ENCODE measurements at regions not wholly inside any gene's neighbourhood (a gene's known extent, or its start where the extent isn't known, plus 50 kb on each side); places are given as distances from the start of the nearest gene placed in this dataset.
A peak's percentile ranks its signal among the peaks of the same experiment; 100 is the strongest.
"Not testable (repeated sequence)": the region's sequence is repeated elsewhere in the genome, so short reads cannot be mapped to it uniquely, and the experiment has no call there.

DNA sequence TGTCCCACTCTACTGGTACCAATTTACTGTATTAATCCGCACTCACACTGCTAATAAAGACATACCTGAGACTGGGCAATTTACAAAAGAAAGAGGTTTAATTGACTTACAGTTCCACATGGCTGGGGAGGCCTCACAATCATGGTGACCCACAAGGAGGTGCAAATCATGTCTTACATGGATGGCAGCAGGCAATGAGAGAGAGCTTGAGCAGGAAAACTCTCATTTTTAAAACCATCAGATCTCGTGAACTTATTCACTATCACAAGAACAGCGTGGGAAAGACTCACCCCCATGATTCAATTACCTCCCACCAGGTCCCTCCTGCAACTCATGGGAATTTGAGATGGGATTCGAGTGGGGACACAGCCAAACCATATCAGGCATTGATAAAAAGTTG lies 298.5 kb downstream of the DUSP6 start:
- not testable (repeated sequence) for H3K27ac Mint-ChIP-seq, H3K36me3 Mint-ChIP-seq, H3K27me3 Mint-ChIP-seq, DNase-seq, H3K4me1 Mint-ChIP-seq, H3K9me3 Mint-ChIP-seq, H3K4me3 Mint-ChIP-seq

DNA sequence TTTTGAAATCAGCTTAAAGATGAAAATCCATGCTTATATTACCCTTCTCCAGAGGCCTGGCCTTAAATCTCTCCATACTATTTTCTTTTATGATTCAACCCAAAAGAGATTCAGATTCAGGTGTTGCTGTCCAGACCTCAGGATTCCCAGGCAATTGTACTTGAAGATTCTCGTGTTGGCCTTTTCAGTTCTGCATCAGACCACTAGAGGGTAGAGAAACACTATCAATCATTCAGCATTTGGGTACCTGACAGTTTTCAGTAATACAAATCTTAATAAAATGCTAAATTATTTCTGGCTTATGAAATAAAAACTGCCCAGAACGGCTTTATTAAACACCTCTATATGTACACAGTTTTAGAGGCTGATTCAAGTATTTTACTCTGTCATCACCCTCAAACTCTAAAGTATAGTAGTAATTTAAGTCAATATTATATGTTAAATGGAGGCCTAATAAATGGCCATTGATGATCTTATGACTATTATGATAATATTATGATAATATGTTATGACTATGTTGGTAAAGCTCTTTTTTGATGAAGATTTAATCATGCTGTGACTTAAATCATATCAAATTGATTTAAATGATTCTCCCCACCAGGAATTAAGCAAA lies 301.1 kb downstream of the DUSP6 start:
- Mint-ChIP-seq H3K9me3 (peaks cover 5% of the 10 kb centered on the region), H3K27ac (no peak overlapping the region), H3K27me3 (no peaks in the 10 kb centered on the region), H3K4me1 (peaks cover 5% of the 10 kb centered on the region), H3K4me3 (no peak overlapping the region), H3K36me3 (peaks cover 7% of the 10 kb centered on the region)
- DNase-seq: no peak

DNA sequence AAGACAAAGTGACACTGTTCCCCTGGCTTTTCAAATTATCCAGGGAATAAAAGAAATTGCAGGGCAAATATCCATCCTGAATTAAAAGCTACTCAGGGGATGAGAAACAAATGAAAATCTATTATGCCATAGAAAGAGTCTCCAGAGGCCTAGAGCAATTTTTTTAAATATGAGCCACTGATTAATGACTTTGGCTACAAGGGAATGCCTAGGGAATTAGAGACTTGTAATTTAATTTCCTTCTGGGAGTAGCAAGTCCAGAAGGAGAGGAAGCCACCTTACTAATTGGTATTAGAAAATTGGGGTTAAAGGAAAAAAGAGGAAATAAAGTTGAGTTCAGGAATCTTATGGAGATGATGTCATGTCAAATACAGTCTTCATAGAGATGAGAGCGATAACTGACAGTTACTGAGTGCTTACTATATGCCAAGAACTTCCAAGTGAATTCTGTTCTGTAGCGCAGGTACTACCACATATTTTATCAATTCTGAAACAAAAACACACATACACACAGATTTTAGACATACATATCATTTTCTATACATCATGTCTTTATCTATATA lies 304.4 kb downstream of the DUSP6 start:
- Mint-ChIP-seq H3K9me3 (peaks cover 1% of the 10 kb centered on the region), H3K27me3 (peaks cover 5% of the 10 kb centered on the region), H3K4me1 (peaks cover 7% of the 10 kb centered on the region), H3K27ac (no peak overlapping the region), H3K36me3 (no peaks in the 10 kb centered on the region), H3K4me3 (no peak overlapping the region)
- no peak for DNase-seq

DNA sequence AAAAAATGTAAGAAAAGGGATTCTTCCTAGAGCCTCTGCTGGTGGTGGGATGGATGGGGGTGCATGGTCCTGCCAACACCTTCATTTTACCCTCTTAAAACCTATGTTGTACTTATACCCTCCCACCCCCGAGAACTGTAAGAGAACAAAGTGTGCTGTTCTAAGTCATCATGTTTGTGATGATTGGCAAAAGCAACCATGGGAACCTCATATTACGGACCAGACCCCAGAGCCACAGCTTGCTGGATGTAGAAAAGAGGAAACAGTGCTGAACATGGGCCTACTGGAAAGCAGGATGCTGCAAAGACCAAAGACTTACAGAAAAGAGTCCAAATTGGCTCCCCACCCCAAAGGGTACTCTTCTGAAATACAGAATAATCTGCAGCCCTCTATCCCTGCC lies 311.2 kb downstream of the DUSP6 start:
- peaks cover 31% of the 10 kb centered on the region for H3K36me3 Mint-ChIP-seq
- H3K27me3 Mint-ChIP-seq: peaks cover 5% of the 10 kb centered on the region
- peaks cover 51% of the 10 kb centered on the region for H3K4me1 Mint-ChIP-seq
- peaks cover 14% of the 10 kb centered on the region for H3K9me3 Mint-ChIP-seq
- DNase-seq: no peak
- H3K27ac Mint-ChIP-seq: peak overlapping the region; percentile 99
- no peak overlapping the region for H3K4me3 Mint-ChIP-seq

DNA sequence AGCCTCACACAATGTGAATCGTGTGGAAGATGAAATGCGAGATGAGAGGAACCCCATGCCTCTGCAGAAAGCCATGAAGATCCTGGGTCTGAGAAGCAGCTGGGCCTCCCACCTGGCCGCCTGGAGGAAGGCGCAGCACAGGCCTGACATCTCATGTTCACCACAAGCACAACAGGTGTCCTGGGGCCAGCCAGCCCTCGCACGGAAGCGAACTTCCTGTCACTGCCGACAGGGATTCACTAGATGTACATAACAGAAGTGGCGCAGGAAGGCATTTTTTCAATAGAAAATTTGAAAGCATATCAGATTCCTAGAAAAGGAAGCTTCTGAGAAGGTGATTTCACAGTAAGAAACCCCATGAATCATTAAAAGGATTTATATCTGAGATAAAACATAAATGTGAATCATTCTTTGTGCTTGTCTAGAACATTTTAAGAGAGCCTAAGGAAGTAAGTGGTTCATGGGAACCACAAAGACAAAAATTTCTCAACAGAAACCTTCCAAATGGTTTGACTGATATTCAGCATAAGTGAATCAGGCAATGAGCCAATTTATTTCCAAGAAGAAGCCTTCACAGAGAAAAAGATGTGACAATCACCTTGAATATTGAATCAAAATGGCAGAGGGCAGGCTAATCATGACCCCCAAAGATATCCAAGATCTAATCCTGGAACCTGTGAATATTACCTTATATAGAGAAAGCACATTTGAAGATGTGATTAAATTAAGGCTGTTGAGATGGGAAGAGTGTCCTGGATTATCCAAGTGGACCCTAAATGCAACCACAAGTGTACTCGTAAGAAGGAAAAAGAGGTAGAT lies 311.9 kb downstream of the DUSP6 start:
- Mint-ChIP-seq H3K27me3 (peaks cover 5% of the 10 kb centered on the region), H3K9me3 (peaks cover 14% of the 10 kb centered on the region), H3K4me3 (peak overlapping the region; percentile 6), H3K4me1 (peaks cover 51% of the 10 kb centered on the region), H3K27ac (peak overlapping the region; percentile 99), H3K36me3 (peaks cover 31% of the 10 kb centered on the region)
- peak; percentile 87 for DNase-seq

DNA sequence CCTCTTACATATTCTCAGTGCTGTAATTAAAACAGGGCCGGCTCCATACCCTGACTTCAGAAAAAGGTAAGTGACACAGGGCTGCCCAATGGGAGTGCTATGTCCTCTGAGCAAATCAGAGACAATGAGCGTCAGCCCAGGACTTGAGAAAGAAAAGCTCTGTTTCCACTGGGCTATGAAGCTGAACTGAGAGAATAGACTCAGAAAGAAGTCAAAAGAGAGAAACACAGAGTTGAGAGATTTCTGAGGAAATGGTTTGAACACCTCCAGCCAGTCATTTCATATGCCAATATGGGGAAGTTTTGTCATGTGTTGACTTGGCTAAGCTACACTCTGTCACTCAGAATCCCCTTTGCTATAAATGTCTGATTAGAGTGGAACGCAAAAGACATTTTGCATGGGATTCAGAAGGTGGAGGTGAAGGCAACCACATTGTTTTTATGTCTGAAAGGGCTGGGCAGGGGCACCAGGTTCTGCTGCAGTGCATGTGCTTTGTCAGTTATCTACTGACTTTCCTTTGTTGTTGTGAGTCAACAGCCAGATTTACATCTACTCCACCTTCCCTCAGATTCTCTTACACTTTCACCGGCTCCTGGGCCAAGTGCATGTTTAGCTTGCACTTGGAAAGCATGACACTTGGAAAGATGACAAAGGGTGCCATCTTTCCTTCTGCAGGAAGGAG lies 313.3 kb downstream of the DUSP6 start:
- DNase-seq: peak; percentile 12
- H3K4me3 Mint-ChIP-seq: no peak overlapping the region
- peaks cover 14% of the 10 kb centered on the region for H3K9me3 Mint-ChIP-seq
- peaks cover under 1% of the 10 kb centered on the region for H3K27me3 Mint-ChIP-seq
- H3K36me3 Mint-ChIP-seq: peaks cover 31% of the 10 kb centered on the region
- H3K27ac Mint-ChIP-seq: peak overlapping the region; percentile 99
- peaks cover 54% of the 10 kb centered on the region for H3K4me1 Mint-ChIP-seq

DNA sequence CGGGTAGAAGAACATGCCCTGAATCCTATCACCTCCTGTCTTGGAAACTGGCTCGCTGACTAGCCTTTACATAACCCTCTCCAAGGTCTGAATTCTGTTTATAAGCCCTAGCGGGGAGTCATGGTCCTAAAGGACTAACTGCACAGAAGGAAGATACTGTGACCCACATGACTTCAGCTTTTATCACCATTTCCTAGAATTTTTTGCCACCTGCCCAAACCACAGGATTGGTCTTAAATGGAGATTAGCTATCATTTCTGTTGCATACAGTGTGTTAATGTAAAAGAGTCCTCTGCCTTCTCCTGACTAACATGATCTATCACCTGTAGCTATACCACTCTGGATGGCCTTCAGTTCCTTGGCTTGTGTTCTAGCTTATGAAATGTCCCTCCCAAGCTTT lies 319.2 kb downstream of the DUSP6 start:
- no peaks in the 10 kb centered on the region for H3K9me3 Mint-ChIP-seq
- no peak overlapping the region for H3K4me3 Mint-ChIP-seq
- H3K4me1 Mint-ChIP-seq: peaks cover 23% of the 10 kb centered on the region
- H3K27ac Mint-ChIP-seq: no peak overlapping the region
- no peaks in the 10 kb centered on the region for H3K36me3 Mint-ChIP-seq
- DNase-seq: no peak
- no peaks in the 10 kb centered on the region for H3K27me3 Mint-ChIP-seq

DNA sequence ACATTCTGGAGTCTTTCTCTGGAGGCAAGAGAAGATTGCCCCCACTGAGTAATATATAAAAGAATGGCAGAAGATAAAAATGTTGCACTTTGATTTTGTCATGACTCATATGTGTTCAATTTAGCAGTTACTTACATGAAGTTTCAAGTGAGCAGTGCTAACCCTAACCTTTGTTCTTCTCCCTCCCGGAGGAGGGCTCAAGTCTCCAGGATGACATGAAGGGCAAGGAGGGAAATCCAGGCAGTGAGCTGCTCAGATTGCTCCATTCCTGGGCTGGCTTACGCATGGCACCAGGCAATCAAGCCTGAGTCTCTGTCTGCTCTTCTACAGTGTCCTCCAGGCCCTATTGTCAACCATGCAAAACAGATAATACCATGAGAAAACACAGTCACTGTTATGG lies 322.3 kb downstream of the DUSP6 start:
- no peaks in the 10 kb centered on the region for H3K9me3 Mint-ChIP-seq
- H3K27me3 Mint-ChIP-seq: no peaks in the 10 kb centered on the region
- H3K4me3 Mint-ChIP-seq: no peak overlapping the region
- H3K4me1 Mint-ChIP-seq: peaks cover 11% of the 10 kb centered on the region
- no peaks in the 10 kb centered on the region for H3K36me3 Mint-ChIP-seq
- no peak for DNase-seq
- H3K27ac Mint-ChIP-seq: no peak overlapping the region

DNA sequence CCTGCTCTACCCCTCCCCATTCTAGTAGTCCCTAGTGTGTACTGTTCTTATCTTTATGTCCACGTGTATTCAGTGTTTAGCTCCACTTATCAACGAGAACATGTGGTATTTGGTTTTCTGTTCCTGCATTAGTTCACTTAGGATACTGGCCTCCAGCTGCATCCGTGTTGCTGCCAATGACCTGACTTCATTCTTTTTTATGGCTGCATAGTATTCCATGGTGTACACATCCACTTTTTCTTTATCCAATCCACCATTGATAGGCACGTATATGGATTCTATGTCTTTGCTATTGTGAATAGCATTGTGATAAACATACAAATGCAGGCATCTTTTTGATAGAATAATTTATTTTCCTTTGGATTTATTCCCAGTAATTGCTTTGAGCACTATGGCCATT lies 327.7 kb downstream of the DUSP6 start:
- H3K36me3 Mint-ChIP-seq: no peaks in the 10 kb centered on the region
- H3K27ac Mint-ChIP-seq: no peak overlapping the region
- H3K4me3 Mint-ChIP-seq: no peak overlapping the region
- peaks cover 10% of the 10 kb centered on the region for H3K4me1 Mint-ChIP-seq
- H3K27me3 Mint-ChIP-seq: no peaks in the 10 kb centered on the region
- no peaks in the 10 kb centered on the region for H3K9me3 Mint-ChIP-seq
- no peak for DNase-seq

DNA sequence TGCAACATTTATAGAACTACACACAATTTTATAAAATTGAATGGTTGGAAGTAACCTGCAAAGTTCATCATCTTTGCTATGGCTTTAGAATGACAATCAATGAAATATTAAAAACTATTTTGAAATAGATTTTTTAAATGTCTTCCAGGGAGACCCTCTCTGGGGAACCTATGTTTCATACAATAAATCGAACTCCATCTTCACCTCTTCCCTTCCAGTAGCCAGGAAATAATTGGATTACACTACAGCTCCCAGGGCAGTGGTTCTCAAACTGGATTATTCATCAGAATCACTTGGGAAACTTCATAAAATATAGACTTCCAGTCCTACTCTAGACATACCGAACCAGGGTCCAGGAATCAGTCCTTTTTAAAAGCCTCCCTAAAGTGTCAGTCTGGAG lies 328.4 kb downstream of the DUSP6 start:
- DNase-seq: no peak
- H3K9me3 Mint-ChIP-seq: no peaks in the 10 kb centered on the region
- no peaks in the 10 kb centered on the region for H3K36me3 Mint-ChIP-seq
- H3K4me1 Mint-ChIP-seq: peaks cover 12% of the 10 kb centered on the region
- no peak overlapping the region for H3K4me3 Mint-ChIP-seq
- no peak overlapping the region for H3K27ac Mint-ChIP-seq
- no peaks in the 10 kb centered on the region for H3K27me3 Mint-ChIP-seq

DNA sequence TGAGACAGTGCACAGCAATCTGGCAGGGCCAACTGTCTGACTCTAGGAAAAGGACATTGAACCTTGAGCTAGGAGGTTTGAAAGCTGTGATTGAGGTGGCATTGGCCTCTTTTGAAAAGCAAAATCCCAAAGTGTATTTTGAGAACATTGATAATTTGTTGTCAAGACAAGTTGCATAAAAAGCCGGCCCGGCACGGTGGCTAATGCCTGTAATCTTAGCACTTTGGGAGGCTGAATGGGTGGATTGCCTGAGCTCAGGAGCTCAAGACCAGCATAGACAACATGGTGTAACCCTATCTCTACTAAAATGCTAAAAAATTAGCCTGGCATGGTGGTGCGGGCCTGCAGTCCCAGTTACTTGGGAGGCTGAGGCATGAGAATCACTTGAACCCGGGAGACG lies 331.6 kb downstream of the DUSP6 start:
- H3K27me3 Mint-ChIP-seq: peaks cover 5% of the 10 kb centered on the region
- no peak for DNase-seq

DNA sequence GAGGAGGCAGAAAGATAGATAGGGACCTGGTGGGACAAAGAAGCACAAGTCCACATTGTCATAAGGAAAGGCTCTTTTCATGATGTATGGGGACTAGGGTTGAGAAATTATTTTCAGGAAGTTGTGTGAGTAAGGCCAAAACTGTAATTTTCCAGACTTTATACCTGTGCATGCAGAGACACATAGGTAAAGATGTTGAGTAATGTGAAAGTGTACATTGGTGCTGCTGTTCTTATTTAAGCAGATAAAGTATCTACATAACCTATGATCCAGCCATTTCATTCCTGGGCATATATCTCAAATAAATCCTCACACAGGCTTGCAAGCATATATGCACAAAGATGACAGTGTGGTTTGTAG lies 332.2 kb downstream of the DUSP6 start:
- DNase-seq: no peak
- H3K27me3 Mint-ChIP-seq: peaks cover 6% of the 10 kb centered on the region
- H3K9me3 Mint-ChIP-seq: no peaks in the 10 kb centered on the region
- no peaks in the 10 kb centered on the region for H3K36me3 Mint-ChIP-seq
- no peak overlapping the region for H3K4me3 Mint-ChIP-seq
- no peak overlapping the region for H3K27ac Mint-ChIP-seq
- H3K4me1 Mint-ChIP-seq: peaks cover 20% of the 10 kb centered on the region

More for the DNA sequence above, 331.6 kb downstream of the DUSP6 start:
- no peak overlapping the region for H3K27ac Mint-ChIP-seq
- H3K4me1 Mint-ChIP-seq: peaks cover 20% of the 10 kb centered on the region
- H3K9me3 Mint-ChIP-seq: no peaks in the 10 kb centered on the region
- H3K4me3 Mint-ChIP-seq: no peak overlapping the region
- H3K36me3 Mint-ChIP-seq: no peaks in the 10 kb centered on the region

DNA sequence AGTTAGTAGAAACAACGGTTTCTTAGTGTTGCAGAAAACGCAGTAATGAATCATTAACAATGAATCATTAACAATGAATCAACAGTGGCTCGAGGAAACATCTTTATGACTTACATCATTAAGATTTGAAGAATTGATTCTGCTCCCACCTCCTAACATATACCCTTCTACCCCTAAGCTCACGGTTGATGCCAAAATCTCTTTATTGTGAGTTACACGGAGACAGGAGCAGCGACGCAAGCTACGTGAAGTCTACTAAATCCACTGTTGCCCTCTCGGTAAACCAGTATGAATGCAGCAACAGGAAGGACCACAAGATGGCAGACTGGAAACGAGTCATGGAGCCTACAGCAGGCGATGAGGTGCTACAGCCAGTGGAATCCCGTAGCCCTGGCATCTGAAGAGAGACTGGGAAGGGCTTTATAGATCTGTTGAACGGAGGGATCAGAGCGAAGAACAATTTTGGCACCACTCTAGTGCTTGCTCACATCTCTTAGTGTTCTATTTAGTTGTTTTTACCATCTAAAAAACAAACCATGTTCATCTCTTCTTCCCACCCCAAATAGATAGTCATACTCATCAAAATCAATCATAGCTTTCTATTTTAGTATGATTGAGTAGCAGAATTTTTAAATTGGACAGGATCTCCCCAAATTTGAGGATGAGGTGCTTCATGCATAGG lies 332.7 kb downstream of the DUSP6 start:
- H3K4me1 Mint-ChIP-seq: peaks cover 20% of the 10 kb centered on the region
- H3K9me3 Mint-ChIP-seq: no peaks in the 10 kb centered on the region
- DNase-seq: peak; percentile 66
- no peak overlapping the region for H3K27ac Mint-ChIP-seq
- H3K4me3 Mint-ChIP-seq: no peak overlapping the region
- no peaks in the 10 kb centered on the region for H3K36me3 Mint-ChIP-seq
- peaks cover 6% of the 10 kb centered on the region for H3K27me3 Mint-ChIP-seq

DNA sequence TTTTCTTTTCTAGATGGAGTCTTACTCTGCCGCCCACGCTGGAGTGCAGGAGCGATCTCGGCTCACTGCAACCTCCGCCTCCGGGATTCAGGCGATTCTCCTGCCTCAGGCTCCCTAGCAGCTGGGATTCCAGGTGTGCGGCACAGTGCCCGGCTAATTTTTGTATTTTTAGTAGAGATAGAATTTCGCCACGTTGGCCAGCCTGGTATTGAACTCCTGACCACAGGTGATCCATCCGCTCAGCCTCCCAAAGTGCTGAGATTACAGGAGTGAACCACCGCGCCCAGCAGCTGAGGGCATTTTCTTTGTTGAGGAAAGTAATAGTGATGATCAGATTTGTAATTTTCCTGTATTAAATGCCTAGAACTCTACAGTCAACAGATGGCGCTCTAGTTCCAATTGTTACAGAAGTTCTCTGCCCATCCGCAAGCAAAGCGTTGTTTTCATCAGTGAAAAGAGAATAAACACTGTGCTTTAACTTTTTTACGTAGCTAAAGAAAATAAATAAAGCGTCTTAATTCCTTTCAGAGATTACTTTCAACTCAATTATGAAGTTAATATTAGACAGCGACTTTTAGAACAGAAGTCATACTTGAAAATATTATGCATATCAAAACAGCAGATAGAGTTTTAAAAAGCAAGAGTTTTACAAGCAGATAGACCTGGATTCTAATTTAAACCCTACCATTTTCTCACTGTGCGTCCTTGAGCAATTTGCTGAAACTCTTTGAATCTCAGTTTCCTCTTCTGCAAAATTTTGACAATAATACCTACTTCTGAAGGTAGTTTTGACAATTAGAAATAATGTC lies 335.1 kb downstream of the DUSP6 start:
- H3K4me3 Mint-ChIP-seq: no peak overlapping the region
- no peaks in the 10 kb centered on the region for H3K9me3 Mint-ChIP-seq
- peaks cover 6% of the 10 kb centered on the region for H3K27me3 Mint-ChIP-seq
- no peak for DNase-seq
- H3K27ac Mint-ChIP-seq: no peak overlapping the region
- H3K4me1 Mint-ChIP-seq: peaks cover 17% of the 10 kb centered on the region
- H3K36me3 Mint-ChIP-seq: no peaks in the 10 kb centered on the region
